Muscle of leg (tissue), 3 donors: ENCODE measurements at regions not wholly inside any gene's neighbourhood (a gene's known extent, or its start where the extent isn't known, plus 50 kb on each side); places are given as distances from the start of the nearest gene placed in this dataset.

Experiments
- DNase-seq: peaks from one replicate; pipeline ENCODE4 v3.0.0; 2013
- H3K27ac ChIP-seq: one replicate; pipeline ENCODE4 v1.5.1; 2013; ENCODE audit warnings: mild to moderate bottlenecking, low read length, control low read depth
- H3K27me3 ChIP-seq: one replicate; pipeline ENCODE4 v1.6.1; 2013; ENCODE audit warnings: low read length; ENCODE audit not compliant: control insufficient read depth, insufficient read depth
- H3K36me3 ChIP-seq: one replicate; pipeline ENCODE4 v1.6.1; 2013; ENCODE audit warnings: low read length; ENCODE audit not compliant: control insufficient read depth, insufficient read depth
- H3K4me1 ChIP-seq: one replicate; pipeline ENCODE4 v1.6.1; 2013; ENCODE audit warnings: low read length; ENCODE audit not compliant: control insufficient read depth, insufficient read depth
- H3K4me3 ChIP-seq: one replicate; pipeline ENCODE4 v1.5.1; 2013; ENCODE audit warnings: low read length, control low read depth
- H3K9me3 ChIP-seq: replicated peaks from 2 replicates; pipeline ENCODE4 v1.6.1; 2013; ENCODE audit warnings: low read depth, low read length; ENCODE audit not compliant: control insufficient read depth
- WGBS: methylation state at CpG from one replicate; pipeline ENCODE4 v1.1.5; 2013; ENCODE audit warnings: missing lambda C conversion rate; ENCODE audit not compliant: insufficient coverage; 5-methylcytosine and 5-hydroxymethylcytosine counted together

GRCh38 chr6:28802417-28803336 is 121.1 kb downstream of the TRIM27 start:
- H3K27me3 ChIP-seq: peaks cover 40% of the 10 kb centered on the region
- no CpG with 5 or more reads among the region's 25 CpGs for WGBS
- no peak overlapping the region for H3K4me3 ChIP-seq
- no peak overlapping the region for H3K27ac ChIP-seq
- H3K4me1 ChIP-seq: no peaks in the 10 kb centered on the region
- H3K36me3 ChIP-seq: no peaks in the 10 kb centered on the region
- H3K9me3 ChIP-seq: no peaks in the 10 kb centered on the region
- no peak for DNase-seq

- Histone ChIP-seq H3K27me3 (peaks cover 45% of the 10 kb centered on the region), H3K9me3 (no peaks in the 10 kb centered on the region), H3K4me3 (no peak overlapping the region), H3K4me1 (no peaks in the 10 kb centered on the region), H3K27ac (no peak overlapping the region), H3K36me3 (no peaks in the 10 kb centered on the region)
- no peak for DNase-seq
- WGBS: 4% methylated on average over 7 of the region's 8 CpGs
These were observed 120.5 kb downstream of the TRIM27 start for GRCh38 chr6:28803337-28803709.

- Histone ChIP-seq H3K27ac (no peak overlapping the region), H3K4me1 (peaks cover 6% of the 10 kb centered on the region), H3K27me3 (peaks cover 61% of the 10 kb centered on the region), H3K9me3 (no peaks in the 10 kb centered on the region), H3K4me3 (no peak overlapping the region), H3K36me3 (no peaks in the 10 kb centered on the region)
- WGBS: 0% methylated on average over 5 of the region's 12 CpGs
- peak; percentile 33 for DNase-seq
These were observed 116.0 kb downstream of the TRIM27 start for GRCh38 chr6:28807682-28808280.

GRCh38 chr6:28808383-28808782 is 115.4 kb downstream of the TRIM27 start:
- no peak for DNase-seq
- 17% methylated on average over 10 of the region's 13 CpGs for WGBS

GRCh38 chr6:28809947-28810658 is 113.7 kb downstream of the TRIM27 start:
- under 1% methylated on average over 24 of the region's 33 CpGs for WGBS
- Histone ChIP-seq H3K27me3 (peaks cover 78% of the 10 kb centered on the region), H3K4me1 (peaks cover 13% of the 10 kb centered on the region), H3K9me3 (no peaks in the 10 kb centered on the region), H3K27ac (no peak overlapping the region), H3K4me3 (no peak overlapping the region), H3K36me3 (no peaks in the 10 kb centered on the region)
- no peak for DNase-seq

More at GRCh38 chr6:28808383-28808782, 115.4 kb downstream of the TRIM27 start:
- Histone ChIP-seq H3K9me3 (no peaks in the 10 kb centered on the region), H3K36me3 (no peaks in the 10 kb centered on the region), H3K27me3 (peaks cover 64% of the 10 kb centered on the region), H3K4me3 (no peak overlapping the region), H3K4me1 (peaks cover 6% of the 10 kb centered on the region), H3K27ac (no peak overlapping the region)

- no peak overlapping the region for H3K27ac ChIP-seq
- peaks cover 78% of the 10 kb centered on the region for H3K27me3 ChIP-seq
- H3K4me1 ChIP-seq: peaks cover 13% of the 10 kb centered on the region
- H3K36me3 ChIP-seq: no peaks in the 10 kb centered on the region
- H3K4me3 ChIP-seq: no peak overlapping the region
- no peaks in the 10 kb centered on the region for H3K9me3 ChIP-seq
- DNase-seq: no peak
- WGBS: under 1% methylated on average over 13 of the region's 14 CpGs
These were observed 113.1 kb downstream of the TRIM27 start for GRCh38 chr6:28810659-28811053.

GRCh38 chr6:28811873-28812272 is 111.9 kb downstream of the TRIM27 start:
- no peaks in the 10 kb centered on the region for H3K36me3 ChIP-seq
- no peak overlapping the region for H3K27ac ChIP-seq
- peaks cover 13% of the 10 kb centered on the region for H3K4me1 ChIP-seq
- WGBS: 7% methylated on average over 2 of the region's 7 CpGs
- no peak for DNase-seq
- no peak overlapping the region for H3K4me3 ChIP-seq
- H3K9me3 ChIP-seq: no peaks in the 10 kb centered on the region
- peaks cover 86% of the 10 kb centered on the region for H3K27me3 ChIP-seq

GRCh38 chr6:28812778-28813569 is 110.8 kb downstream of the TRIM27 start:
- no peak for DNase-seq
- H3K4me1 ChIP-seq: peaks cover 13% of the 10 kb centered on the region
- no peak overlapping the region for H3K27ac ChIP-seq
- WGBS: 2% methylated on average over 21 of the region's 29 CpGs
- no peaks in the 10 kb centered on the region for H3K36me3 ChIP-seq
- H3K9me3 ChIP-seq: no peaks in the 10 kb centered on the region
- H3K27me3 ChIP-seq: peaks cover 87% of the 10 kb centered on the region
- no peak overlapping the region for H3K4me3 ChIP-seq

- H3K27me3 ChIP-seq: peaks cover 80% of the 10 kb centered on the region
- no peak for DNase-seq
- no peaks in the 10 kb centered on the region for H3K9me3 ChIP-seq
- under 1% methylated on average over 39 of the region's 49 CpGs for WGBS
- H3K4me1 ChIP-seq: peaks cover 13% of the 10 kb centered on the region
- H3K27ac ChIP-seq: no peak overlapping the region
- no peak overlapping the region for H3K4me3 ChIP-seq
- H3K36me3 ChIP-seq: no peaks in the 10 kb centered on the region
These were observed 109.5 kb downstream of the TRIM27 start for GRCh38 chr6:28814032-28814976.
